ENCODE measurements at regions not wholly inside any gene's neighbourhood (a gene's known extent, or its start where the extent isn't known, plus 50 kb on each side); places are given as distances from the start of the nearest gene placed in this dataset.

DNA sequence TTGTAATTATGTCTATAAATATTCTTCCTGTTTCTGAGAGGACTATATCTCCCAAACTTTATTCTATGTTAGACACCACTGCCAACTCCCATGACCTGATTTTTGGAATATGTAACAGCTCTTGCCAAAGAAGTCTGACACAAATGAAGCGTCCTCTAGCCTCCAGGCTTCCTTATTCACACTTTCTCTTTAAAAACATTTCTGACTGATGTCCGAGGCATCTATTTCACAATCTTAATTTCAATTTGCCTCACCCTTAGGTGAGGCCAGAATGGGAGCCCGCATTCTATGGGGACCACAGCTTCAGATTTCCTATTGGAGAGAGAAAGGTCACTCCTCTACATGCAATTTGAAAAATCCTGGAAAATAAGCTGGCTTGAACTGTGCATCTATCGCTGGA, 873.2 kb downstream of the GATA3 start:
- Histone ChIP-seq H3K27ac (ENCODE audit: low read depth, low read length, severe bottlenecking) (no peak overlapping the region), H3K36me3 (ENCODE audit: control insufficient read depth, insufficient read depth, low read length) (no peaks in the 10 kb centered on the region), H3K4me3 (ENCODE audit: extremely low read depth, insufficient read depth, low read length, poor library complexity, severe bottlenecking) (no peak overlapping the region), H3K4me1 (ENCODE audit: control insufficient read depth, insufficient read depth, low read length, poor library complexity, severe bottlenecking) (no peaks in the 10 kb centered on the region), H3K9me3 (ENCODE audit: control insufficient read depth, low read length) (no peaks in the 10 kb centered on the region)
- 76 to 79% methylated on average over 2 of the region's 4 CpGs for WGBS, 2 experiments (ENCODE audit: insufficient coverage in 2 of 2)

DNA sequence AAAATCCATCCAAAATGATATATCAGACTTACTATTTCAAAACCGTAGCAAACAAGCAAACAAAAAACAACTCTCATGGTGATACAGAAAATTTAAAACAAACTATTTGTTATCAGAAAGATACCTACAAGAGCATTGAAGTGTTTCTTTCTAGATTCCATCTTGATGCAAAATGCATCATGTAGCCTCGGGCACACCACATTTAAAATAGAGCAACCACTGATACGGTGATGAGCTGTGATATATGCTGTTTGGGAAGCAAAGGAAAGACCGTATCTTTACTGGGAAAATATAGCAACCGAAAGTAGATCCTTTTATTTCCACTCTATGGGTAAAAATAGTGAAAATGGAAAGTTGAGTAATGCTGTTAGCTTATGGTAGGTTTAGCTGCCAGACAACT, 892.0 kb downstream of the GATA3 start:
- no CpG with 5 or more reads among the region's 5 CpGs for WGBS, 2 experiments (ENCODE audit: insufficient coverage in 2 of 2)
- no peak overlapping the region for H3K27ac ChIP-seq (ENCODE audit: low read depth, low read length, severe bottlenecking)

GRCh38 chr10:8950978-8951377, 896.5 kb downstream of the GATA3 start:
- Histone ChIP-seq H3K36me3 (ENCODE audit: control insufficient read depth, insufficient read depth, low read length) (no peaks in the 10 kb centered on the region), H3K4me3 (ENCODE audit: extremely low read depth, insufficient read depth, low read length, poor library complexity, severe bottlenecking) (no peak overlapping the region), H3K27ac (ENCODE audit: low read depth, low read length, severe bottlenecking) (no peak overlapping the region), H3K4me1 (ENCODE audit: control insufficient read depth, insufficient read depth, low read length, poor library complexity, severe bottlenecking) (no peaks in the 10 kb centered on the region), H3K9me3 (ENCODE audit: control insufficient read depth, low read length) (no peaks in the 10 kb centered on the region)
- WGBS, 2 experiments (ENCODE audit: insufficient coverage in 2 of 2): 80% methylated on average over 1 of the region's 2 CpGs; no CpG with 5 or more reads in 1 of the 2 experiments

More for the DNA sequence above, 892.0 kb downstream of the GATA3 start:
- Histone ChIP-seq H3K4me3 (ENCODE audit: extremely low read depth, insufficient read depth, low read length, poor library complexity, severe bottlenecking) (no peak overlapping the region), H3K36me3 (ENCODE audit: control insufficient read depth, insufficient read depth, low read length) (no peaks in the 10 kb centered on the region), H3K9me3 (ENCODE audit: control insufficient read depth, low read length) (no peaks in the 10 kb centered on the region), H3K4me1 (ENCODE audit: control insufficient read depth, insufficient read depth, low read length, poor library complexity, severe bottlenecking) (no peaks in the 10 kb centered on the region)

- H3K4me1 ChIP-seq (ENCODE audit: control insufficient read depth, insufficient read depth, low read length, poor library complexity, severe bottlenecking): no peaks in the 10 kb centered on the region
- H3K4me3 ChIP-seq (ENCODE audit: extremely low read depth, insufficient read depth, low read length, poor library complexity, severe bottlenecking): no peak overlapping the region
- H3K36me3 ChIP-seq (ENCODE audit: control insufficient read depth, insufficient read depth, low read length): no peaks in the 10 kb centered on the region
- H3K9me3 ChIP-seq (ENCODE audit: control insufficient read depth, low read length): no peaks in the 10 kb centered on the region
- H3K27ac ChIP-seq (ENCODE audit: low read depth, low read length, severe bottlenecking): no peak overlapping the region
- 93% methylated on average over 2 of the region's 7 CpGs; no CpG with 5 or more reads in 1 of the 2 experiments for WGBS, 2 experiments (ENCODE audit: insufficient coverage in 2 of 2)
Measured at GRCh38 chr10:8951440-8952089, 897.1 kb downstream of the GATA3 start.

GRCh38 chr10:8956400-8956799, 901.9 kb downstream of the GATA3 start:
- H3K9me3 ChIP-seq (ENCODE audit: control insufficient read depth, low read length): no peaks in the 10 kb centered on the region
- H3K36me3 ChIP-seq (ENCODE audit: control insufficient read depth, insufficient read depth, low read length): no peaks in the 10 kb centered on the region
- no peak overlapping the region for H3K27ac ChIP-seq (ENCODE audit: low read depth, low read length, severe bottlenecking)
- WGBS, 2 experiments (ENCODE audit: insufficient coverage in 2 of 2): 67 to 80% methylated on average over 1 of the region's 4 CpGs
- H3K4me3 ChIP-seq (ENCODE audit: extremely low read depth, insufficient read depth, low read length, poor library complexity, severe bottlenecking): no peak overlapping the region
- no peaks in the 10 kb centered on the region for H3K4me1 ChIP-seq (ENCODE audit: control insufficient read depth, insufficient read depth, low read length, poor library complexity, severe bottlenecking)

DNA sequence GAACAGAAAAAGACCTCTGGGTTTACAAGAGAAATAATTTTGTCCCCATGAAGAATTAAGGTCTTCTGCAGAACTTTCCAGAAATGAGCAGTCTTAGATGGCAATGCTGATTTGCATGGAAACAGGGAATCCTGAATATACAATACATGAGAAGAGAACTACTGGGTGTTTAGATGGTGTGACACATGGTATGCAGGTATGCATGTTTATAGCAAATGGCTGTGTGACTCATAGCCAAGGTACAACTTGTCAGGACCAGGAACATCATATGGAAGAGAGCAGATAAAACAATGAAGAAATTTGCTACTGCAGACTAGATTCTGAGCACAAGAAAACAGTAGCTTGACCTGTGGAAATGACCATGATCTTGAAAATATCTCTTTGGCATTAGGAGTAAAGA, 907.8 kb downstream of the GATA3 start:
- no peak overlapping the region for H3K4me3 ChIP-seq (ENCODE audit: extremely low read depth, insufficient read depth, low read length, poor library complexity, severe bottlenecking)
- no peaks in the 10 kb centered on the region for H3K36me3 ChIP-seq (ENCODE audit: control insufficient read depth, insufficient read depth, low read length)
- no peaks in the 10 kb centered on the region for H3K4me1 ChIP-seq (ENCODE audit: control insufficient read depth, insufficient read depth, low read length, poor library complexity, severe bottlenecking)
- no peak overlapping the region for H3K27ac ChIP-seq (ENCODE audit: low read depth, low read length, severe bottlenecking)
- H3K9me3 ChIP-seq (ENCODE audit: control insufficient read depth, low read length): peaks cover 5% of the 10 kb centered on the region

GRCh38 chr10:8967061-8967460, 912.6 kb downstream of the GATA3 start:
- Histone ChIP-seq H3K4me1 (ENCODE audit: control insufficient read depth, insufficient read depth, low read length, poor library complexity, severe bottlenecking) (no peaks in the 10 kb centered on the region), H3K36me3 (ENCODE audit: control insufficient read depth, insufficient read depth, low read length) (no peaks in the 10 kb centered on the region), H3K27ac (ENCODE audit: low read depth, low read length, severe bottlenecking) (no peak overlapping the region), H3K4me3 (ENCODE audit: extremely low read depth, insufficient read depth, low read length, poor library complexity, severe bottlenecking) (no peak overlapping the region), H3K9me3 (ENCODE audit: control insufficient read depth, low read length) (peaks cover 5% of the 10 kb centered on the region)
- no CpG with 5 or more reads among the region's 2 CpGs for WGBS, 2 experiments (ENCODE audit: insufficient coverage in 2 of 2)

DNA sequence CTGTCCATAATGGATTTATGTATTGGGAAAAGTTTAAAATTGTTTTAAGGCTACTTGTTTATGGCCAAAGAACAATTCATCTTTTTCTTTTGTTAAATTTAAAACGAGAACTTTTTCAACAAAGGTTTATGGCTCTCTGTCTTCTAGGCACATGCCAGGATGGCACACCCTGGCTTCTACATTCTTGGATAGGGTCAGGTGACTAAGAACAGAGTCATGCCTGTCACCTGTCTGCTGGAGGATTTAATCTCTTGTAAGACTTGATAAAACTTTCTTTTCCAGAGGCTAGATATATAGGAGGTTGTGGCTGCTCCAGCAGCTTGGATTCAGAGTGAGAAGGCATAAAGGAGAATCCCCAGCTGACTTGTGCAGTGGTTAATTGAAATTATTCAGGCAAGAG, 915.4 kb downstream of the GATA3 start:
- H3K4me3 ChIP-seq (ENCODE audit: extremely low read depth, insufficient read depth, low read length, poor library complexity, severe bottlenecking): no peak overlapping the region
- no peak overlapping the region for H3K27ac ChIP-seq (ENCODE audit: low read depth, low read length, severe bottlenecking)
- no peaks in the 10 kb centered on the region for H3K36me3 ChIP-seq (ENCODE audit: control insufficient read depth, insufficient read depth, low read length)
- no peaks in the 10 kb centered on the region for H3K9me3 ChIP-seq (ENCODE audit: control insufficient read depth, low read length)
- 100% methylated on average over 1 of the region's 1 CpG; no CpG with 5 or more reads in 1 of the 2 experiments for WGBS, 2 experiments (ENCODE audit: insufficient coverage in 2 of 2)
- H3K4me1 ChIP-seq (ENCODE audit: control insufficient read depth, insufficient read depth, low read length, poor library complexity, severe bottlenecking): no peaks in the 10 kb centered on the region

DNA sequence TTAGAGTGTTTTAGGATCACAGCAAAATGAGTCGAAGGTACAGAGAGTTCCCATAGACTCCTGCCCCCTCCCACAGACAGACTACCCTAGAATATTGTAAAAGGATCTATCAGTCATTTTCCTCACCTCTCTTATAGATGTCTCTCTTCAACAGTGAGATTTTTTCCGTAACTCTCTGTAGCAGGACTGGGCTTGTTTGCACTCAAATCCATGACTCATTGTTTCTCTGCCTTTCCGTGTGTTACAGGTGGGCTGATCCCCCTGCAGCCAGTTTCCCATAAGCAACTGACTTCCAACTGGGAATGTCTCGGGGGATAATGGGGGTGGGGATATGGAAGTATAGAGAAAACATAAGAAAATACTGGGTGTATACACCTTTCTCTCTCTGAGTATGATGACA, 921.0 kb downstream of the GATA3 start:
- Histone ChIP-seq H3K4me3 (ENCODE audit: extremely low read depth, insufficient read depth, low read length, poor library complexity, severe bottlenecking) (no peak overlapping the region), H3K4me1 (ENCODE audit: control insufficient read depth, insufficient read depth, low read length, poor library complexity, severe bottlenecking) (no peaks in the 10 kb centered on the region), H3K36me3 (ENCODE audit: control insufficient read depth, insufficient read depth, low read length) (no peaks in the 10 kb centered on the region), H3K9me3 (ENCODE audit: control insufficient read depth, low read length) (no peaks in the 10 kb centered on the region), H3K27ac (ENCODE audit: low read depth, low read length, severe bottlenecking) (no peak overlapping the region)
- 86 to 100% methylated on average over 1 to 2 of the region's 4 CpGs for WGBS, 2 experiments (ENCODE audit: insufficient coverage in 2 of 2)

DNA sequence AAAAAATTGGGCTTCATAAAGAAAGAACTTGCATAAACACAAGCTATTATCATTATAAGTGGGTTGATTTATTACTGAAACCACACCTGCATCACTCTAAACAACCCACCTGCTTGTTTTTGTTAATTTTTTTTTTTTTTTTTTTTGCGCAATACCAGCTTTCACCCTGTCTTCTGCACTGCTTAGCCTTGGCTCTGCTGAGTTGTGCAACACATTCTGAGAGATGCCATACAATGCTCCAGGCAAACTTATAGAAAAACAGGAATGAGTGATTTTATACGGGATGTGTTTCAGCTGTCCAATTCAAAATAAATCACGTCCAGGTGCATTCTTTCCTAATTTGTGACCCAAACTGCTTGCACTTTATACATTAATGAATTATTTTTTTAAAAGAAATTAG, 923.6 kb downstream of the GATA3 start:
- no peak overlapping the region for H3K27ac ChIP-seq (ENCODE audit: low read depth, low read length, severe bottlenecking)
- no peaks in the 10 kb centered on the region for H3K36me3 ChIP-seq (ENCODE audit: control insufficient read depth, insufficient read depth, low read length)
- WGBS, 2 experiments (ENCODE audit: insufficient coverage in 2 of 2): 83% methylated on average over 1 of the region's 3 CpGs; no CpG with 5 or more reads in 1 of the 2 experiments
- no peaks in the 10 kb centered on the region for H3K4me1 ChIP-seq (ENCODE audit: control insufficient read depth, insufficient read depth, low read length, poor library complexity, severe bottlenecking)
- no peak overlapping the region for H3K4me3 ChIP-seq (ENCODE audit: extremely low read depth, insufficient read depth, low read length, poor library complexity, severe bottlenecking)
- H3K9me3 ChIP-seq (ENCODE audit: control insufficient read depth, low read length): no peaks in the 10 kb centered on the region

GRCh38 chr10:8979976-8980375, 925.5 kb downstream of the GATA3 start:
- WGBS, 2 experiments (ENCODE audit: insufficient coverage in 2 of 2): 100% methylated on average over 1 of the region's 4 CpGs; no CpG with 5 or more reads in 1 of the 2 experiments
- Histone ChIP-seq H3K4me3 (ENCODE audit: extremely low read depth, insufficient read depth, low read length, poor library complexity, severe bottlenecking) (no peak overlapping the region), H3K9me3 (ENCODE audit: control insufficient read depth, low read length) (no peaks in the 10 kb centered on the region), H3K4me1 (ENCODE audit: control insufficient read depth, insufficient read depth, low read length, poor library complexity, severe bottlenecking) (no peaks in the 10 kb centered on the region), H3K27ac (ENCODE audit: low read depth, low read length, severe bottlenecking) (no peak overlapping the region), H3K36me3 (ENCODE audit: control insufficient read depth, insufficient read depth, low read length) (no peaks in the 10 kb centered on the region)
